Activated T-cell treated with anti-CD3 and anti-CD28 coated beads, Interleukin-2, amount 50 U/mL, for 72 hours (primary cell): ENCODE measurements at regions not wholly inside any gene's neighbourhood (a gene's known extent, or its start where the extent isn't known, plus 50 kb on each side); places are given as distances from the start of the nearest gene placed in this dataset.
"Not testable (repeated sequence)": the region's sequence is repeated elsewhere in the genome, so short reads cannot be mapped to it uniquely, and the experiment has no call there.

Experiments
- ATAC-seq, 2 donors: fragments of 150-1000 bp; cut with Tn5 transposase; replicated peaks in 1 of 2; 2 replicates each; pipeline ENCODE4 v1.10.0; 2021; ENCODE audit warnings: moderate library complexity in 2 of 2, mild to moderate bottlenecking in 1 of 2
- DNase-seq, 2 donors: peaks; one replicate each; pipeline ENCODE4 v3.0.0; 2021 to 2022; ENCODE audit warnings: mixed read lengths in 1 of 2
- H3K27ac Mint-ChIP-seq: one replicate; pipeline ENCODE4 v1.8.0; 2022; ENCODE audit warnings: mild to moderate bottlenecking, moderate library complexity, mixed read lengths
- H3K27me3 Mint-ChIP-seq: one replicate; pipeline ENCODE4 v1.8.0; 2022; ENCODE audit warnings: low read depth, mixed read lengths
- H3K36me3 Mint-ChIP-seq, 2 donors: one replicate each; pipeline ENCODE4 v1.8.0; 2022; ENCODE audit warnings: mixed read lengths in 2 of 2, mild to moderate bottlenecking in 1 of 2; ENCODE audit not compliant: insufficient read depth in 2 of 2
- H3K4me1 Mint-ChIP-seq: one replicate; pipeline ENCODE4 v1.8.0; 2022; ENCODE audit warnings: low read depth, mixed read lengths
- H3K4me3 Mint-ChIP-seq, 2 donors: one replicate each; pipeline ENCODE4 v1.8.0; 2022; ENCODE audit warnings: mild to moderate bottlenecking in 2 of 2, mixed read lengths in 2 of 2, moderate library complexity in 2 of 2
- H3K9me3 Mint-ChIP-seq, 2 donors: one replicate each; pipeline ENCODE4 v1.8.0; 2022; ENCODE audit warnings: mixed read lengths in 2 of 2

GRCh38 chr2:19617257-19617848, 258.9 kb upstream of the OSR1 start:
- no peak overlapping the region for H3K4me3 Mint-ChIP-seq
- ATAC-seq (no peak), DNase-seq (no peak)
- peaks cover 5% of the 10 kb centered on the region for H3K27me3 Mint-ChIP-seq
- H3K4me1 Mint-ChIP-seq = no peaks in the 10 kb centered on the region
- no peak overlapping the region for H3K27ac Mint-ChIP-seq
- H3K36me3 Mint-ChIP-seq = peaks cover 2 to 6% of the 10 kb centered on the region in 2 donors
- peaks cover 13 to 19% of the 10 kb centered on the region in 2 donors for H3K9me3 Mint-ChIP-seq

DNA sequence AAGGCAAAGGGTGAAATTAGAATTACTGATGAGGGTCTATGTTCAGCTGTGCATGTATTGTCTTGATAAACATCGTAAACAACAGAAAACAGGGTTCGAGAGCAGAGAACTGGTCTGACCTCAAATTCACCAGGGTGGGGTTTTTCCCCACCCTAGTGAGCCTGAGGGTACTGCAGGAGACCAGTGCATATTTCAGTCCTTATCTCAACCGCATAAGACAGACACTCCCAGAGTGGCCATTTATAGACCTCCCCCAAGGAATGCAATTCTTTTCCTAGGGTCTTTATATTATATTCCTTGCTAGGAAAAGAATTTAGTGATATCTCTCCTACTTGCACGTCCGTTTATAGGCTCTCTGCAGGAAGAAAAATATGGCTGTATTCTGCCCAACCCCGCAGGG, 257.0 kb upstream of the OSR1 start:
- not testable (repeated sequence) for H3K27me3 Mint-ChIP-seq, DNase-seq, ATAC-seq, H3K4me1 Mint-ChIP-seq, H3K4me3 Mint-ChIP-seq, H3K36me3 Mint-ChIP-seq, H3K27ac Mint-ChIP-seq
- H3K9me3 Mint-ChIP-seq = peaks cover 13 to 17% of the 10 kb centered on the region in 2 donors

DNA sequence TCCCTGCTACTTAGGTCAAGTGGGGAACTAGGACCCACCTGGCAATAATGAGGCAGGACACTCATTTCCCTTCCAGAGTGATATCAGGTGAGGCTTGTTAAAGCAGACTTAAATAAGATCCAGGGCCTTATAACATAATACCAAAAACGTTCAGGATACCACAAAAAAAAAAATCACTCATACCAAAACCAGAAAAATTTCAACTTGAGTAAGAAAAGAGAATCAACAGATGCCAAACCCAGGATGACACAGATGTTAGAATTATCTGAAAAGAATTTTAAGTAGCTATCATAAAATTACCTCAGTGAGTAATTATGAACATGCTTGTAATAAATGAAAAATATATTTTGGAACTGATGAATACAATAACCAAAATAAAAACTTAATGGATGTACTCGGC, 255.6 kb upstream of the OSR1 start:
- Mint-ChIP-seq H3K27me3 (peaks cover 5% of the 10 kb centered on the region), H3K9me3 (peaks cover 13 to 17% of the 10 kb centered on the region in 2 donors), H3K27ac (no peak overlapping the region), H3K36me3 (peaks cover 2 to 6% of the 10 kb centered on the region in 2 donors), H3K4me3 (no peak overlapping the region), H3K4me1 (no peaks in the 10 kb centered on the region)
- DNase-seq (no peak), ATAC-seq (no peak)

- peaks cover 2 to 6% of the 10 kb centered on the region in 2 donors for H3K36me3 Mint-ChIP-seq
- no peak for ATAC-seq
- H3K4me1 Mint-ChIP-seq = no peaks in the 10 kb centered on the region
- H3K4me3 Mint-ChIP-seq = no peak overlapping the region
- DNase-seq = no peak
- H3K27me3 Mint-ChIP-seq = no peaks in the 10 kb centered on the region
- peaks cover 10 to 11% of the 10 kb centered on the region in 2 donors for H3K9me3 Mint-ChIP-seq
- no peak overlapping the region for H3K27ac Mint-ChIP-seq
Observed at GRCh38 chr2:19611491-19612332, 253.3 kb upstream of the OSR1 start.

DNA sequence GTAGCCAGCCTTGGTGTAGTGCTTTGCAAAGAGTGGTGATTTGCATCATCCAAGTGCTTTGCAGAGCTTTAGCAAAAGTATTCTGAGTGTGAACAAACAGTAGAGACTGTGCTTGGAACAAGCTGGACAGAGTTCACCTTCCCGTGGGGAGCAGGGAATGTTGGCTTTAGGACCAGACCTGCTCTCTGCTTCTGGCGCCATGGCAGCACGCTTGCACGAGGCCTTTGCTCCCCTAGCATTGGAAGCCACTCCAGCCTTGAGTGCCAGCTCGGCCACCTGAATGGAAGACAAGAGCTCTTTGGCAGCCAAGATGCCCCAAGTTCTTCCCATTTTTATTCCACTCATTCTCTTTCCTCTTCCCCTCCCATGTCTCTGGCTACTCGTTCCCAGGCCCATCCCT, 250.8 kb upstream of the OSR1 start:
- Mint-ChIP-seq H3K4me1 (no peaks in the 10 kb centered on the region), H3K4me3 (no peak overlapping the region), H3K27me3 (no peaks in the 10 kb centered on the region), H3K36me3 (no peaks in the 10 kb centered on the region), H3K27ac (no peak overlapping the region), H3K9me3 (peaks cover 3 to 4% of the 10 kb centered on the region in 2 donors)
- DNase-seq = no peak
- no peak for ATAC-seq

DNA sequence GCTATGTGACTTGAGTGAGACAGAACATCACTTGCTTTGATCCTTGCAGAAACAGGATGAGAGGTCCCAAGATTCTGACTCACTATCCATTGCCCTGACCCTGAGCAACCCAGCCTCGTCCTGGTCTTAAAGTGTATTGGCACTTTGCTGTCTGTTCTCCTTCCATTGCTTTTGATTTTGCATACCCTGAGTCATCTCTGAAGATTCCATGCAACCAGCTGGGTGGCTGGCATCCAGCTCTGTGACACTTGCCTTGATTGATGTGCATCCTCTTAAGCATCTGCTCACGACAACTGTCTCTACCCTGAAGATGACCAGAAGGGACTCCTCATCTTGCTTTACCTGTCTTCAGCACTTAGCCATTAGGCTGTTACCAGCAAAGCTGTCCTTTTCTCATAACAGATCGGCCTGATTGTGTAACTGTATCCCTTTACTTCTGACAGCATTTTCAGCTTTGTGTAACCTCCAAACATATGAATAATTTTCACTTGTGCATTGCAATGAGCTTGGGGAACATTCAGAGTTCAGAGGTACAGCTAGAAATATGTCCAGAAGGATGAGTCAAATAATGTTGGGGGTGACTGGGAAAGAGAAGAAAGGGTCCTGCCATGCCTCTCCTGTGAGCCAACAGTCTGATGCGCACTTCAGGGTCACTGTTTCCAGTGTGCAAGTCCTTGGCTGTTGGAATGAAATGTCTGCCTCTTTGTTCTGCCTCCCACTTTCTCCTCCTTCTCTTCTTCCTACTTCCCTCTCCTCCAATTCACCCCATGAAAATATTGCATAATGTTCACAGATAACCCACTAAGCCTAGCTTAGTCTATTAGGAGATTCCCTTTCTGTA, 249.7 kb upstream of the OSR1 start:
- DNase-seq (no peak), ATAC-seq (no peak)
- H3K4me1 Mint-ChIP-seq = no peaks in the 10 kb centered on the region
- no peaks in the 10 kb centered on the region for H3K27me3 Mint-ChIP-seq
- no peak overlapping the region for H3K4me3 Mint-ChIP-seq
- H3K27ac Mint-ChIP-seq = no peak overlapping the region
- H3K9me3 Mint-ChIP-seq = peaks cover 4 to 6% of the 10 kb centered on the region in 2 donors
- H3K36me3 Mint-ChIP-seq = no peaks in the 10 kb centered on the region

- Mint-ChIP-seq H3K36me3 (no peaks in the 10 kb centered on the region), H3K4me3 (no peak overlapping the region), H3K9me3 (peaks cover 4 to 6% of the 10 kb centered on the region in 2 donors), H3K27me3 (no peaks in the 10 kb centered on the region), H3K4me1 (no peaks in the 10 kb centered on the region), H3K27ac (no peak overlapping the region)
- DNase-seq (no peak), ATAC-seq (no peak)
Observed at GRCh38 chr2:19607400-19607799, 249.0 kb upstream of the OSR1 start.

- ATAC-seq (no peak), DNase-seq (no peak)
- no peaks in the 10 kb centered on the region for H3K27me3 Mint-ChIP-seq
- H3K4me1 Mint-ChIP-seq = no peaks in the 10 kb centered on the region
- H3K27ac Mint-ChIP-seq = no peak overlapping the region
- no peak overlapping the region for H3K4me3 Mint-ChIP-seq
- peaks cover 4 to 6% of the 10 kb centered on the region in 2 donors for H3K9me3 Mint-ChIP-seq
- H3K36me3 Mint-ChIP-seq = no peaks in the 10 kb centered on the region
Observed at GRCh38 chr2:19600982-19601381, 242.6 kb upstream of the OSR1 start.

DNA sequence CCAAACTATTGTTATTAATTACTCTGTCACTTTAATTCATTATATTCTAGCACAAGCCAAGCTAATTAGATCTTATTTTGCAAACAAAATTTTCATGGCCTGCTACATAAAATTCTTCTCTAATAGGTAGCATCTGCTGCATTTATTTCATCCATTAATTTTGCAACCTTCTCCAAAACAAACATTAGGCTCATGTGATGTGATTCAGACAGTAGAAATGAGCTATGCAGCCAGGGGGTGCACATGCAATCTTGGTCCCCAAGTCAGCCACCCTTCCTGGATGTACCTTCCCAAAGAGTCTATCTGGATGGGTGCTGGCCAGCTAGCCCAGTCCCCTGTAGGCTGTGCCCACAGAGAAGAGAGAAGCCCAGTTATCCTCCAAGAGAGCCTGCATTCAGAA, 242.1 kb upstream of the OSR1 start:
- H3K4me1 Mint-ChIP-seq = no peaks in the 10 kb centered on the region
- no peaks in the 10 kb centered on the region for H3K36me3 Mint-ChIP-seq
- peaks cover 4 to 6% of the 10 kb centered on the region in 2 donors for H3K9me3 Mint-ChIP-seq
- no peak overlapping the region for H3K4me3 Mint-ChIP-seq
- H3K27ac Mint-ChIP-seq = no peak overlapping the region
- ATAC-seq (no peak), DNase-seq (no peak)
- no peaks in the 10 kb centered on the region for H3K27me3 Mint-ChIP-seq

DNA sequence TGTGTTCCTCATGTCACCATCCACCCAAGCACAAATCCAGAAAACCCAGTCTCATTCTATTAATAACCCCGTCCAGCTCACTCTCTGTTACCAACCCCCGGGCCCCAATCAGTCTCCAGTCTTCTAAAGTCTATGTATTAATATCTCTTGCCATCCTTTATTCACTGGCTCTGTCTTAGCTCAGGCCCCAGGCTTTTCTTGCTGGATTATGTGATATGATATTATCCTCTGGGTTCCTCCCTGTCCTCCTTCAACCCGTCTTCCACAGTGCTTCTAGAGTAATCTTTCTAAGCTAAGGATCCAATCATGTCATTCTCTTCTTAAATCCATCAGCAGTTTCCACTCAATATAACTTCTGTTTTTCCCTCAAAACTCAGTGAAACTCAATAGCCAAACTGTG, 240.5 kb upstream of the OSR1 start:
- H3K9me3 Mint-ChIP-seq = peaks cover 1 to 2% of the 10 kb centered on the region in 2 donors
- H3K27ac Mint-ChIP-seq = no peak overlapping the region
- DNase-seq = no peak
- H3K4me1 Mint-ChIP-seq = no peaks in the 10 kb centered on the region
- no peaks in the 10 kb centered on the region for H3K27me3 Mint-ChIP-seq
- no peak overlapping the region for H3K4me3 Mint-ChIP-seq
- no peak for ATAC-seq
- no peaks in the 10 kb centered on the region for H3K36me3 Mint-ChIP-seq

GRCh38 chr2:19592197-19592596, 233.8 kb upstream of the OSR1 start:
- H3K4me1 Mint-ChIP-seq = no peaks in the 10 kb centered on the region
- no peak overlapping the region for H3K4me3 Mint-ChIP-seq
- H3K27ac Mint-ChIP-seq = no peak overlapping the region
- peaks cover 6% of the 10 kb centered on the region for H3K27me3 Mint-ChIP-seq
- H3K9me3 Mint-ChIP-seq = no peaks in the 10 kb centered on the region
- ATAC-seq (no peak), DNase-seq (no peak)
- no peaks in the 10 kb centered on the region for H3K36me3 Mint-ChIP-seq

DNA sequence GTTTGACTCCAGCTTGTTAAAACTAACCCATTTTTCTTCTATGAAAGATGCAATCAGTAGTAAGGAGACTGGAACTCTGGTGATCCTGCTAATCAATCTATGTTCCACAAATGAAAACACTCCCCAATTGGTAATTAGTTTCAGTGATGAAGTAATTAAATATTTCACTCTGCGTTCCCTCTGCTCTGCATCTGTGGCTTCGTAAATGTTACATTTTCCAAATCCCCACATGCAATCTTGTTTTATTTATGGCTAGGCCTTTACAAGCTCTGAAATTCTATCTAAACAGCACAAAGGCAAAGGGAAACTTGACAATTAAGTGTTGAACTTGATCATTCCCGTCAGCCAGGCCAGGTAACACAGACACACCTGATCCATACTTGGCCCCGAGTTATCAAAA, 231.4 kb upstream of the OSR1 start:
- H3K27ac Mint-ChIP-seq = no peak overlapping the region
- no peak for ATAC-seq
- H3K36me3 Mint-ChIP-seq = no peaks in the 10 kb centered on the region
- no peak for DNase-seq
- no peak overlapping the region for H3K4me3 Mint-ChIP-seq
- no peaks in the 10 kb centered on the region for H3K4me1 Mint-ChIP-seq
- peaks cover 6% of the 10 kb centered on the region for H3K27me3 Mint-ChIP-seq
- H3K9me3 Mint-ChIP-seq = peaks cover 0 to 2% of the 10 kb centered on the region in 2 donors

- H3K4me1 Mint-ChIP-seq = no peaks in the 10 kb centered on the region
- H3K9me3 Mint-ChIP-seq = peaks cover 0 to 2% of the 10 kb centered on the region in 2 donors
Observed at GRCh38 chr2:19580830-19581229, 222.4 kb upstream of the OSR1 start.

More at GRCh38 chr2:19580830-19581229, 222.4 kb upstream of the OSR1 start:
- no peak for ATAC-seq
- Mint-ChIP-seq H3K4me3 (no peak overlapping the region), H3K27ac (no peak overlapping the region), H3K36me3 (peaks cover 0 to 1% of the 10 kb centered on the region in 2 donors), H3K27me3 (peaks cover 15% of the 10 kb centered on the region)
- no peak for DNase-seq
